ENCODE measurements at regions not wholly inside any gene's neighbourhood (a gene's known extent, or its start where the extent isn't known, plus 50 kb on each side); places are given as distances from the start of the nearest gene placed in this dataset.

DNA sequence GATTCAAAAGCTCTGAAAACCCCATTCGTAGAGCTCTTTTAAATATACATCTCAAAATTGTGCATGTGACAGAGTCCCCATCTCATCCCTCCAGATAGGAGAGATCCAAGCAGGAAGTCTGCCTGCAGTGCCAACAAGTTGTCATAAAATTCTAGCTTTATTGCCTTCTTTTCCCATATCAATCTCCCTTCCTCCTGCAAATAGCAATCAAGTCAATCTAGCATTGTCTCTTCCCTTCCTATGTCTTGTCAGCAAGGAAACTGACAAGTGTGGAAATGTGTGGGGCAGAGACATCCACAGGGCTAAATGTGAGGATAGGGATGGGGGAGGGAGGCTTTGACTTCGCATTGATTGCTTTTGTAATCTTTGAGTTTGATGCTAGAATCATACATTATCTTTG, 165.2 kb downstream of the C1orf94 start:
- 33% methylated on average over 1 of the region's 2 CpGs for WGBS (ENCODE audit: insufficient coverage)
- POLR2A ChIA-PET, result no interaction called here

DNA sequence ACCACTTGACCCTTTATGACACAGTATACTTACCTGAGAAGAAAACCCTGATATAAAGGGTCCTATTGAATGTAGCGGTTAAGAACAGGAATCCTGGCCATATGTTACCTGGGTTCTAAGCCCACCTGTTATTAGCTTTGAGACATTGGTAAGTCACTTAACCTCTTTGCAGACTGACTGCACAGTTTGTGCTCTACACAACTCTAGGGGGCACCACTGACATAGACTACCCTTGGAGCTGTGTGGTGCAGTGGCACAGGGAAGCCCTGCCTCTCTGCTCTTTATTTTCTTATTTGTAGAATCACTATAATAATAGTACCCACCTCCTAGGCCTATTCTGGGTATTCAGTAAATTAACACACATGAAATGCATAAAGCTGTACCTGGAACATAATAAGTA, 165.6 kb downstream of the C1orf94 start:
- no peaks in the 10 kb centered on the region for H3K4me1 ChIP-seq (ENCODE audit: control insufficient read depth in 2 of 2, insufficient read depth in 2 of 2, low read length in 2 of 2)
- H3K4me1 Mint-ChIP-seq, result no peaks in the 10 kb centered on the region
- H3K9me3 Mint-ChIP-seq (ENCODE audit: insufficient read depth), result no peaks in the 10 kb centered on the region
- H3K4me3 Mint-ChIP-seq, result no peak overlapping the region
- intact Hi-C loops (cut with micrococcal nuclease), result no loop called here
- H3K27me3 Mint-ChIP-seq, result peaks cover 13% of the 10 kb centered on the region
- H2AFZ ChIP-seq (ENCODE audit: insufficient read depth, low read depth, low read length, poor library complexity, severe bottlenecking), result no peak overlapping the region
- H3K27me3 ChIP-seq (replicated peaks in 1 of 4; ENCODE audit: control extremely low read depth in 1 of 4, control insufficient read depth in 3 of 4, insufficient read depth in 4 of 4, low read length in 3 of 4), result no peaks in the 10 kb centered on the region
- DNase-seq (no peak), ATAC-seq (ENCODE audit: low read depth) (no peak)
- no peak overlapping the region for H3K9ac ChIP-seq (ENCODE audit: low read length)
- no peak overlapping the region for H3K27ac ChIP-seq (ENCODE audit: low read length in 2 of 2)
- no peaks in the 10 kb centered on the region for H4K20me1 ChIP-seq (ENCODE audit: control insufficient read depth, insufficient read depth, low read length, poor library complexity, severe bottlenecking)
- H3K27ac Mint-ChIP-seq, result no peak overlapping the region
- no peaks in the 10 kb centered on the region for H3K9me3 ChIP-seq (ENCODE audit: control extremely low read depth in 1 of 3, control insufficient read depth in 2 of 3, insufficient read depth in 1 of 3, low read length in 2 of 3)
- ChIA-PET CTCF (no interaction called here), POLR2A (no interaction called here)
- WGBS (ENCODE audit: insufficient coverage), result no CpG with 5 or more reads among the region's 1 CpG
- no peaks in the 10 kb centered on the region for H3K36me3 ChIP-seq (replicated peaks in 1 of 2; ENCODE audit: control extremely low read depth in 1 of 2, control insufficient read depth in 1 of 2, extremely low read depth in 1 of 2, insufficient read depth in 2 of 2, low read length in 1 of 2)
- no peaks in the 10 kb centered on the region for H3K79me2 ChIP-seq (ENCODE audit: control insufficient read depth, insufficient read depth, low read length)
- H3K4me3 ChIP-seq (ENCODE audit: control extremely low read depth in 1 of 5, extremely low read depth in 1 of 5, insufficient read depth in 1 of 5, low read depth in 2 of 5, low read length in 4 of 5), result no peak overlapping the region
- no peak overlapping the region for H3K4me2 ChIP-seq (replicated peaks; ENCODE audit: low read depth, low read length, poor library complexity, severe bottlenecking)
- TF ChIP-seq, protein P1, sequence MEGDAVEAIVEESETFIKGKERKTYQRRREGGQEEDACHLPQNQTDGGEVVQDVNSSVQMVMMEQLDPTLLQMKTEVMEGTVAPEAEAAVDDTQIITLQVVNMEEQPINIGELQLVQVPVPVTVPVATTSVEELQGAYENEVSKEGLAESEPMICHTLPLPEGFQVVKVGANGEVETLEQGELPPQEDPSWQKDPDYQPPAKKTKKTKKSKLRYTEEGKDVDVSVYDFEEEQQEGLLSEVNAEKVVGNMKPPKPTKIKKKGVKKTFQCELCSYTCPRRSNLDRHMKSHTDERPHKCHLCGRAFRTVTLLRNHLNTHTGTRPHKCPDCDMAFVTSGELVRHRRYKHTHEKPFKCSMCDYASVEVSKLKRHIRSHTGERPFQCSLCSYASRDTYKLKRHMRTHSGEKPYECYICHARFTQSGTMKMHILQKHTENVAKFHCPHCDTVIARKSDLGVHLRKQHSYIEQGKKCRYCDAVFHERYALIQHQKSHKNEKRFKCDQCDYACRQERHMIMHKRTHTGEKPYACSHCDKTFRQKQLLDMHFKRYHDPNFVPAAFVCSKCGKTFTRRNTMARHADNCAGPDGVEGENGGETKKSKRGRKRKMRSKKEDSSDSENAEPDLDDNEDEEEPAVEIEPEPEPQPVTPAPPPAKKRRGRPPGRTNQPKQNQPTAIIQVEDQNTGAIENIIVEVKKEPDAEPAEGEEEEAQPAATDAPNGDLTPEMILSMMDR (IDR thresholded peaks at IDR 0.05), result no peak
- no peak for TF ChIP-seq EZH2 (IDR thresholded peaks at IDR 0.05; ENCODE audit: borderline replicate concordance, insufficient read depth, low read depth, low read length, poor library complexity, severe bottlenecking)

More for the DNA sequence above, 165.2 kb downstream of the C1orf94 start:
- Mint-ChIP-seq H3K27me3 (peaks cover 11% of the 10 kb centered on the region), H3K4me3 (no peak overlapping the region), H3K27ac (no peak overlapping the region), H3K4me1 (no peaks in the 10 kb centered on the region), H3K9me3 (ENCODE audit: insufficient read depth) (no peaks in the 10 kb centered on the region)
- DNase-seq, result no peak
- Histone ChIP-seq H2AFZ (ENCODE audit: insufficient read depth, low read depth, low read length, poor library complexity, severe bottlenecking) (no peak overlapping the region), H3K4me1 (ENCODE audit: control insufficient read depth in 2 of 2, insufficient read depth in 2 of 2, low read length in 2 of 2) (no peaks in the 10 kb centered on the region), H3K4me3 (ENCODE audit: control extremely low read depth in 1 of 5, extremely low read depth in 1 of 5, insufficient read depth in 1 of 5, low read depth in 2 of 5, low read length in 4 of 5) (no peak overlapping the region), H3K36me3 (replicated peaks in 1 of 2; ENCODE audit: control extremely low read depth in 1 of 2, control insufficient read depth in 1 of 2, extremely low read depth in 1 of 2, insufficient read depth in 2 of 2, low read length in 1 of 2) (no peaks in the 10 kb centered on the region), H3K27me3 (replicated peaks in 1 of 4; ENCODE audit: control extremely low read depth in 1 of 4, control insufficient read depth in 3 of 4, insufficient read depth in 4 of 4, low read length in 3 of 4) (no peaks in the 10 kb centered on the region), H4K20me1 (ENCODE audit: control insufficient read depth, insufficient read depth, low read length, poor library complexity, severe bottlenecking) (no peaks in the 10 kb centered on the region), H3K9ac (ENCODE audit: low read length) (no peak overlapping the region), H3K4me2 (replicated peaks; ENCODE audit: low read depth, low read length, poor library complexity, severe bottlenecking) (no peak overlapping the region), H3K27ac (ENCODE audit: low read length in 2 of 2) (no peak overlapping the region), H3K9me3 (ENCODE audit: control extremely low read depth in 1 of 3, control insufficient read depth in 2 of 3, insufficient read depth in 1 of 3, low read length in 2 of 3) (no peaks in the 10 kb centered on the region), H3K79me2 (ENCODE audit: control insufficient read depth, insufficient read depth, low read length) (no peaks in the 10 kb centered on the region)
- TF ChIP-seq EZH2 (IDR thresholded peaks at IDR 0.05; ENCODE audit: borderline replicate concordance, insufficient read depth, low read depth, low read length, poor library complexity, severe bottlenecking), result no peak
- TF ChIP-seq, protein P1 (IDR thresholded peaks at IDR 0.05), result no peak
- intact Hi-C loops (cut with micrococcal nuclease), result no loop called here
- no peak for ATAC-seq (ENCODE audit: low read depth)
- CTCF ChIA-PET, result no interaction called here

All from B cell (primary cell).